WI38 (cell line): ENCODE measurements at regions not wholly inside any gene's neighbourhood (a gene's known extent, or its start where the extent isn't known, plus 50 kb on each side); places are given as distances from the start of the nearest gene placed in this dataset.

Source experiments
- H3K4me3 ChIP-seq: 2 replicates; pipeline ENCODE4 v1.5.1; 2011; ENCODE audit warnings: low read depth, mild to moderate bottlenecking, control low read depth, low read length
- TF ChIP-seq, protein P1 (sequence below): IDR thresholded peaks from 2 replicates; pipeline ENCODE4 v1.5.1; 2012; ENCODE audit warnings: low read depth, mild to moderate bottlenecking, control low read depth, low read length

DNA sequence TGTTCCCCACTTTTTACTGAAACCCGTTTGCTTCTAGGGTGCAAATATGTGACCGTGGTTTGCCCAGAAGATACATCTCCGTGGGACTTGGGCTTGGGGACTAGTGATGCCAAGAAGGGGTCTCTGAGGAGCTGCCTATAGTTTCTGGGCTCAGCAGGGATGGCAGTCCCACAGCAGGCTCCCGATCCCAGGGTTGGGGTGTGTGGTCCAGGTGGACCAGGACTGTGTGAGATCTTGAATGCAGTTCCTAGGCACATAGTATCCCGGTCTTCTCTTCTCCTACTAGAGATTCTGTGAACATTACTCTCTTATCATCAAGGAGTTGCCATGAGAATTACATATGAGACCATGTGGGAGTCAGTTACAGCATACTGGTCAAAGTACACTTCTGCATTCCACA, 435.8 kb upstream of the SPRED2 start:
- TF ChIP-seq, protein P1, sequence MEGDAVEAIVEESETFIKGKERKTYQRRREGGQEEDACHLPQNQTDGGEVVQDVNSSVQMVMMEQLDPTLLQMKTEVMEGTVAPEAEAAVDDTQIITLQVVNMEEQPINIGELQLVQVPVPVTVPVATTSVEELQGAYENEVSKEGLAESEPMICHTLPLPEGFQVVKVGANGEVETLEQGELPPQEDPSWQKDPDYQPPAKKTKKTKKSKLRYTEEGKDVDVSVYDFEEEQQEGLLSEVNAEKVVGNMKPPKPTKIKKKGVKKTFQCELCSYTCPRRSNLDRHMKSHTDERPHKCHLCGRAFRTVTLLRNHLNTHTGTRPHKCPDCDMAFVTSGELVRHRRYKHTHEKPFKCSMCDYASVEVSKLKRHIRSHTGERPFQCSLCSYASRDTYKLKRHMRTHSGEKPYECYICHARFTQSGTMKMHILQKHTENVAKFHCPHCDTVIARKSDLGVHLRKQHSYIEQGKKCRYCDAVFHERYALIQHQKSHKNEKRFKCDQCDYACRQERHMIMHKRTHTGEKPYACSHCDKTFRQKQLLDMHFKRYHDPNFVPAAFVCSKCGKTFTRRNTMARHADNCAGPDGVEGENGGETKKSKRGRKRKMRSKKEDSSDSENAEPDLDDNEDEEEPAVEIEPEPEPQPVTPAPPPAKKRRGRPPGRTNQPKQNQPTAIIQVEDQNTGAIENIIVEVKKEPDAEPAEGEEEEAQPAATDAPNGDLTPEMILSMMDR: no peak
- H3K4me3 ChIP-seq: no peak overlapping the region

DNA sequence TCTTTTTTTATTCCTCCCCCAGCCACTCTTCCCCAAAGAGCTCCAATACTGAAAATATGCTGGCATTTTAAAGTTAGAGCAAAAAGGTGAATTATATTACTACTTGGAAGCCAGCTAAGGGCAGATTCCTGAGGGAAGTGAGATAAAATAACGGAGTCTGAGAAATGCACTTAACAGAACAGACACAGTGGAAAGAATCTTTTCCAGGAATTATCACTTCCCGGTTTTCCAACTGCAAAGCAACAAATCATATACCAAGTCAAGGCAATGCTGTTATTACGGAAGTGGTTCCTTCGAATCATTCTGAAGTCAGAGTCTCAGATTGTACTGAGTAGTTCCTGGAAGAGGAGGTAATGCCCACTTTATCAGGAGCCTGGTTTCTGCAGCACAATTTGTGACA, 435.0 kb upstream of the SPRED2 start:
- no peak overlapping the region for H3K4me3 ChIP-seq
- TF ChIP-seq, protein P1: no peak

DNA sequence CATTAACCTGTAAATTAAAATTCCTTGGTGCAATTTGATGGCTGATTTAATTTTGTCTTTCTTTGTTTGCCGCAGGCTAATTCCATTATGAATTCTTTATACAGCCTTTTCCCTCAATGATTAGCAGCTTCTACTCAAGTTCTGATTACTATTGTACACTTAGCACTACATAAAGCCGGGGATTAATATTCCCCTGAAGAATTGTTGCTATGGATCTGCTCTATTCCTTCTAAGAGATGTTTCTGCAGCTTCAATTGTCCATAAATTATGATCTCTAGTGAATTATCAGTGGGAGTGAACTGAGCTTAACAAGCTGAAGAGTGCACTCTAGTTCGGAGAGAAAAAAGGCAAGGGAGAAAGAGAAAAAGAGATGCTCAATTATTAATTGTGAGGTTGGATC, 433.7 kb upstream of the SPRED2 start:
- H3K4me3 ChIP-seq: no peak overlapping the region
- TF ChIP-seq, protein P1: no peak

DNA sequence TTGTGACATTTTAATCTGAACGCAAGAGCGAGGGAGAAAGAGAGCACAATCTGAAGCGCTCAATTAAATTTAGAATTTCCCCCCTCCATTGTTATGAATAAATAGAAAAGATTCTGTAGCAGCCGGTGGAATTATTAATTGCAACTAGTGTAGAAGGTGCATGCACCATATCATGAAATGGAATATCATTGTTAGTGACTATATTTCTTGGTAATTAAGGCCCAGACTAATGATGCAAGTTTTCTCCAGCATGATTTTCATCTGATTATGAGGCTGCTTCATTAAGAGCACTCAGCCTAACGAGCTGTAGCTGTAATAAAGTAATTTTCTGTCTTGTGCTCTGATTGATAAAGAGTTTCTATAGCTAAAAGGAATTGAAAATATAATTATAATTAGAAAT, 432.2 kb upstream of the SPRED2 start:
- H3K4me3 ChIP-seq: no peak overlapping the region
- TF ChIP-seq, protein P1: no peak

DNA sequence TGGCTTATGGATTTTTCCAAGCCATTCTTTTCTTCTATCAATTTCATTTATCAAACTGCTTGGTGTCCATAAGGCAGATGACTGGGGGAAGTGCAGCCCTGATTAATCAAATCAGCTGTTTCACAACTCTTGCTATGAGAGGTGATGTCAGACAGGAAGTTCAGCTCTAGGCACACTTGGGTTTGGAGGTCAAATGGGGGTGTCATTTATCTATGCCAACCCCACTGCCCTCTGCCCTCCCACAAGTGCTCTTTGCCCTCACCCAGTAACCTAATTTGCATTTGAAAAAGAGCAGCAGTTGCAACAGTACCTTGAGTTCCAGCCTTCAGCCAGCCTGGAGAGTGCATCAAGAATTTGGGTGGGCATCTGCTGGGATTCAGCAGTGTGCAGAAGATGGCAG, 431.3 kb upstream of the SPRED2 start:
- H3K4me3 ChIP-seq: no peak overlapping the region
- TF ChIP-seq, protein P1: no peak

DNA sequence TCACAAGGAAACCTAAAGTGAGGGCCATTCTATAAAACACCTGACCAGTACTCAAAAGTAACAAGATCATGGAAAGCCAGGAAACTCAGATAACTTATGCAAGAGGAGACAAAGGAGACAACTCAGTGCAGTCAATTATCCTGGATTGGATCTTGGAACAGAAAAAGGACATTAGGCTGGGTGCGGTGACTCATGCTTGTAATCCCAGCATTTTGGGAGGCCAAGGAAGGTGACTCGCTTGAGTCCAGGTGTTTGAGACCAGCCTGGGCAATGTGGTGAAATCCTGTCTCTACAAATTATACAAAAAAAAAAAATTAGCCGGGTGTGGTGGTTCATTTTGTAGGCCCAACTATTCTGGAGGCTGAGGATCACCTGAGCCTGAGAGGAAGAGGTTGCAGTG, 424.5 kb upstream of the SPRED2 start:
- H3K4me3 ChIP-seq: no peak overlapping the region
- TF ChIP-seq, protein P1: no peak

DNA sequence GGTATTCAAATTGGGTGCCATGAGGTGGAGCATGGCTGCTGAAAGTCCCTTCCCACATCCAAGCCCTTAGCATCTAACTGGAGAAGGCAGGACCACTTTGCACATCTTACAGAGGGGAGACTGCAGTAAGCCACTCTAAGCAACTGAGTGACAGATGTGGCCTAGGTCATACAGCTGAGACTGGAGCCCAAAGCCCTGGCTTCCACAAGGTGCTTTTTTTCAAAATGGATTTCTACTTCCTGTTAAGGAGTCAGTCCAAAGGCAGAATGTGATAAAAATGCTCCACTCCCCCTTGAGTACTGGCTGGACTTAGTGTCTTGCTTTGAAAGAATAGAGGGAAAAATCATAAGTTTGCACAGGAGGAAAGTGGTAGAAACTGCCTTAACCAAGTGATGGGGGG, 424.0 kb upstream of the SPRED2 start:
- H3K4me3 ChIP-seq: no peak overlapping the region
- TF ChIP-seq, protein P1: no peak
